WTC11 (cell line): ENCODE measurements at regions not wholly inside any gene's neighbourhood (a gene's known extent, or its start where the extent isn't known, plus 50 kb on each side); places are given as distances from the start of the nearest gene placed in this dataset.

Source experiments
- ATAC-seq: fragments of 200-7000 bp; cut with Tn5 transposase; 2 replicates; pipeline ENCODE4 v1.10.0; 2021; ENCODE audit warnings: mild to moderate bottlenecking, moderate library complexity
- CTCF ChIA-PET: fragments of 300-600 bp; sonication (Branson Sonifier 250); formaldehyde crosslinking; loops from one replicate; lab custom pipeline; 2021; ENCODE audit warnings: antibody characterized with exemption; lab: Charles Lee
- POLR2A ChIA-PET: fragments of 350-600 bp; sonication (Branson Sonifier 250); formaldehyde crosslinking; loops from one replicate; lab custom pipeline; 2021; ENCODE audit warnings: antibody characterized with exemption; lab: Charles Lee
- DNase-seq: peaks from one replicate; pipeline ENCODE4 v3.0.0; 2021; ENCODE audit warnings: low spot score
- H3K27ac Mint-ChIP-seq: 2 replicates; pipeline ENCODE4 v1.8.0; 2021; ENCODE audit warnings: mixed read lengths
- H3K27me3 Mint-ChIP-seq: 2 replicates; pipeline ENCODE4 v1.8.0; 2021; ENCODE audit warnings: low read depth, mild to moderate bottlenecking, moderate library complexity, mixed read lengths
- H3K36me3 Mint-ChIP-seq: 2 replicates; pipeline ENCODE4 v1.8.0; 2021; ENCODE audit warnings: mixed read lengths
- H3K4me1 Mint-ChIP-seq: 2 replicates; pipeline ENCODE4 v1.8.0; 2022; ENCODE audit warnings: mixed read lengths
- H3K4me3 Mint-ChIP-seq: 2 replicates; pipeline ENCODE4 v1.8.0; 2021; ENCODE audit warnings: mild to moderate bottlenecking, moderate library complexity, mixed read lengths
- H3K9me3 Mint-ChIP-seq: 2 replicates; pipeline ENCODE4 v1.8.0; 2021; ENCODE audit warnings: mixed read lengths
- CREM ChIP-seq: sonication (generic); formaldehyde crosslinking; IDR thresholded peaks from 2 replicates; pipeline ENCODE4 v1.8.1; 2022; ENCODE audit warnings: mild to moderate bottlenecking, missing genetic modification reagents, moderate library complexity
- EMX1 ChIP-seq: fragments of 250-450 bp; sonication (Bioruptor Pico); IDR thresholded peaks from 2 replicates; pipeline ENCODE4 v1.8.0; 2021; ENCODE audit warnings: mild to moderate bottlenecking
- ESRRA ChIP-seq: sonication (generic); formaldehyde crosslinking; IDR thresholded peaks from 2 replicates; pipeline ENCODE4 v1.8.1; 2022; ENCODE audit warnings: mild to moderate bottlenecking, missing genetic modification reagents, borderline replicate concordance
- FOXK1 ChIP-seq: sonication (generic); formaldehyde crosslinking; IDR thresholded peaks from 2 replicates; pipeline ENCODE4 v1.8.0; 2022; ENCODE audit warnings: mild to moderate bottlenecking, moderate library complexity, missing genetic modification reagents
- GTF2I ChIP-seq: fragments of 250-450 bp; sonication (Bioruptor Pico); conservative IDR thresholded peaks from 2 replicates; pipeline ENCODE4 v1.4.0; 2021; ENCODE audit warnings: mild to moderate bottlenecking
- HMGA2 ChIP-seq: fragments of 250-450 bp; sonication (Bioruptor Pico); IDR thresholded peaks from 2 replicates; pipeline ENCODE4 v1.4.0; 2021; ENCODE audit warnings: mild to moderate bottlenecking, moderate library complexity
- IRF2 ChIP-seq: sonication (generic); formaldehyde crosslinking; IDR thresholded peaks from 2 replicates; pipeline ENCODE4 v1.8.0; 2022; ENCODE audit warnings: low read depth, missing genetic modification reagents, borderline replicate concordance
- NFE2L1 ChIP-seq: sonication (generic); formaldehyde crosslinking; IDR thresholded peaks from 2 replicates; pipeline ENCODE4 v1.8.1; 2023; ENCODE audit warnings: missing genetic modification reagents
- NR2C2 ChIP-seq: sonication (generic); formaldehyde crosslinking; IDR thresholded peaks from 2 replicates; pipeline ENCODE4 v1.8.0; 2022; ENCODE audit warnings: mild to moderate bottlenecking, missing genetic modification reagents
- NR3C1 ChIP-seq: sonication (generic); formaldehyde crosslinking; conservative IDR thresholded peaks from 2 replicates; pipeline ENCODE4 v1.8.1; 2023; ENCODE audit warnings: low read depth, mild to moderate bottlenecking, missing genetic modification reagents
- RELA ChIP-seq: sonication (generic); formaldehyde crosslinking; IDR thresholded peaks from 2 replicates; pipeline ENCODE4 v1.8.1; 2022; ENCODE audit warnings: missing genetic modification reagents, mild to moderate bottlenecking, borderline replicate concordance
- ZNF396 ChIP-seq: fragments of 250-450 bp; sonication (Bioruptor Pico); IDR thresholded peaks from 2 replicates; pipeline ENCODE4 v1.8.0; 2021; ENCODE audit warnings: mild to moderate bottlenecking, moderate library complexity, borderline replicate concordance
- ZNF416 ChIP-seq: fragments of 250-450 bp; sonication (Bioruptor Pico); IDR thresholded peaks from 2 replicates; pipeline ENCODE4 v1.9.0; 2021; ENCODE audit warnings: mild to moderate bottlenecking, inconsistent platforms
- TF ChIP-seq, protein P1 (sequence below): sonication (generic); formaldehyde crosslinking; IDR thresholded peaks from 2 replicates; pipeline ENCODE4 v1.8.0; 2022; ENCODE audit warnings: mild to moderate bottlenecking, missing genetic modification reagents
- TF ChIP-seq, protein P2 (sequence below): sonication (generic); formaldehyde crosslinking; IDR thresholded peaks from 2 replicates; pipeline ENCODE4 v1.8.1; 2023; ENCODE audit warnings: mild to moderate bottlenecking, missing genetic modification reagents
- TF ChIP-seq, protein P3 (sequence below): sonication (generic); formaldehyde crosslinking; IDR thresholded peaks from 2 replicates; pipeline ENCODE4 v1.8.0; 2022; ENCODE audit warnings: mild to moderate bottlenecking, missing genetic modification reagents
- TF ChIP-seq, protein P4 (sequence below): sonication (generic); formaldehyde crosslinking; IDR thresholded peaks from 2 replicates; pipeline ENCODE4 v1.8.1; 2022; ENCODE audit warnings: missing genetic modification reagents, borderline replicate concordance
- TF ChIP-seq, protein P5 (sequence below): fragments of 250-450 bp; sonication (Bioruptor Pico); IDR thresholded peaks from 2 replicates; pipeline ENCODE4 v1.9.0; 2021; ENCODE audit warnings: mild to moderate bottlenecking, borderline replicate concordance
- TF ChIP-seq, protein P6 (sequence below): fragments of 250-450 bp; sonication (Bioruptor Pico); IDR thresholded peaks from 2 replicates; pipeline ENCODE4 v1.9.0; 2021; ENCODE audit warnings: mild to moderate bottlenecking

DNA sequence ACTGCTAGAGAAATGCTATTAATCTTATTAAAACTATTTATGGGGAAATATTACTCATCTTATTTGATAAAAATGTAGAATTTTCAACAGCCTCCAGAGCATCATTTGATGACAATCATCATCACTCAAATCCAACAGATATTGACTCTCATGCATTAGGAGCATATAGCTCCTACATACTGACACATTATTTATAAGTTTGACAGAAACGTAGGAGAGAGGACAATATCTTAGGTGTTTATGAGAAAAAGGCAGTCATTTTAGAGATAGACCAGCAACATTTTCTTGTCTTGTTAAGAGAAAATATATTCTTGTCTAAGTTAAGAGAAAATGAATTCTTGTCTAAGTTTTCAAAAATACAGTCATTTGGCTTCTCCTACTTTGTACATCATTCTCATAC, 2550.2 kb downstream of the PCDH7 start:
- no peak overlapping the region for H3K27ac Mint-ChIP-seq
- ChIA-PET POLR2A (no interaction called here), CTCF (no interaction called here)
- no peak overlapping the region for H3K4me3 Mint-ChIP-seq
- ATAC-seq (no peak), DNase-seq (no peak)
- H3K36me3 Mint-ChIP-seq: no peaks in the 10 kb centered on the region
- TF ChIP-seq CREM (CRISPR knock-in tag) (no peak), EMX1 (CRISPR knock-in tag) (no peak), NR2C2 (CRISPR knock-in tag) (no peak), HMGA2 (no peak)
- TF ChIP-seq, protein P1, sequence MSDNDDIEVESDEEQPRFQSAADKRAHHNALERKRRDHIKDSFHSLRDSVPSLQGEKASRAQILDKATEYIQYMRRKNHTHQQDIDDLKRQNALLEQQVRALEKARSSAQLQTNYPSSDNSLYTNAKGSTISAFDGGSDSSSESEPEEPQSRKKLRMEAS (CRISPR knock-in tag): no peak
- TF ChIP-seq, protein P2, sequence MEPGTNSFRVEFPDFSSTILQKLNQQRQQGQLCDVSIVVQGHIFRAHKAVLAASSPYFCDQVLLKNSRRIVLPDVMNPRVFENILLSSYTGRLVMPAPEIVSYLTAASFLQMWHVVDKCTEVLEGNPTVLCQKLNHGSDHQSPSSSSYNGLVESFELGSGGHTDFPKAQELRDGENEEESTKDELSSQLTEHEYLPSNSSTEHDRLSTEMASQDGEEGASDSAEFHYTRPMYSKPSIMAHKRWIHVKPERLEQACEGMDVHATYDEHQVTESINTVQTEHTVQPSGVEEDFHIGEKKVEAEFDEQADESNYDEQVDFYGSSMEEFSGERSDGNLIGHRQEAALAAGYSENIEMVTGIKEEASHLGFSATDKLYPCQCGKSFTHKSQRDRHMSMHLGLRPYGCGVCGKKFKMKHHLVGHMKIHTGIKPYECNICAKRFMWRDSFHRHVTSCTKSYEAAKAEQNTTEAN (CRISPR knock-in tag): no peak
- H3K27me3 Mint-ChIP-seq: no peaks in the 10 kb centered on the region
- no peaks in the 10 kb centered on the region for H3K9me3 Mint-ChIP-seq
- no peaks in the 10 kb centered on the region for H3K4me1 Mint-ChIP-seq

DNA sequence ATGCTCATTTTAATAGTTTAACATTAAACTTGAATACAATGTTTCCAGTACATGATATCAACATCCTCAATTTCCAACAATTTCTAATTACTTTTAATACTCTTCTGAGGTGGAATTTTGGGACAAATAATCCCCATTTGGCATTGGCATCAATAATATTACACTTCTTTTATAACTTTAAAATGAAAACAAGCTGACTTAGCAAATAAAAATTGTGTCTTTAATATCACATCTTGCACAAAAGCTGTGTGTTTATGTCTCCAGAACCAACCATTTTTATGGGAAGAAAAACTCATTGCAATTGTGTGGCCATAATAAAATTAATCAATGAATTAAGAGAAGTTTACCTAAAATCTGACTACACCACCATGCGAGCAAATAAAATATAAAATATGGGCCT, 2552.6 kb downstream of the PCDH7 start:
- H3K4me1 Mint-ChIP-seq: no peaks in the 10 kb centered on the region
- ChIA-PET CTCF (no interaction called here), POLR2A (no interaction called here)
- H3K4me3 Mint-ChIP-seq: no peak overlapping the region
- TF ChIP-seq GTF2I (CRISPR knock-in tag): no peak
- TF ChIP-seq ZNF396 (CRISPR knock-in tag): no peak
- TF ChIP-seq, protein P3, sequence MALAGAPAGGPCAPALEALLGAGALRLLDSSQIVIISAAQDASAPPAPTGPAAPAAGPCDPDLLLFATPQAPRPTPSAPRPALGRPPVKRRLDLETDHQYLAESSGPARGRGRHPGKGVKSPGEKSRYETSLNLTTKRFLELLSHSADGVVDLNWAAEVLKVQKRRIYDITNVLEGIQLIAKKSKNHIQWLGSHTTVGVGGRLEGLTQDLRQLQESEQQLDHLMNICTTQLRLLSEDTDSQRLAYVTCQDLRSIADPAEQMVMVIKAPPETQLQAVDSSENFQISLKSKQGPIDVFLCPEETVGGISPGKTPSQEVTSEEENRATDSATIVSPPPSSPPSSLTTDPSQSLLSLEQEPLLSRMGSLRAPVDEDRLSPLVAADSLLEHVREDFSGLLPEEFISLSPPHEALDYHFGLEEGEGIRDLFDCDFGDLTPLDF (CRISPR knock-in tag): no peak
- no peak for TF ChIP-seq NR3C1 (CRISPR knock-in tag)
- no peak for DNase-seq
- no peaks in the 10 kb centered on the region for H3K9me3 Mint-ChIP-seq
- no peak overlapping the region for H3K27ac Mint-ChIP-seq
- ATAC-seq: no peak
- H3K36me3 Mint-ChIP-seq: no peaks in the 10 kb centered on the region
- H3K27me3 Mint-ChIP-seq: no peaks in the 10 kb centered on the region

DNA sequence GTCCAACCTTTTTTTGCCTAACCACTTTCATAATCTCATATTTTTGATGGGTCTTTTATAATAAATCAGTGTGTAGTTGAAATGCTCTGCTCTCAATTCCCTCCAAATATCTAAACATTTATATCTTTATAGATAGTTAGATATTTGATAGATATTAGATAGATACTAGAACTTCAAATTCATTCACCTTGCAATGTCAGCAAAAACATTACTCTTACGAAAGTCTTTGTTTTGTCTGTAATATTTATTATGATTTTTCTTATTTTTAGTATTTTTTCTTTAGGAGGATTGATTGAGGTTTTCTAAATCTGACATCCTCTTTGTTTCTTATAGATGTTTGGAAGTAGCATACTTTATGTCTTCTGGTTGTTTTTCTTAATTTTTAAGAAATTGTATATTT, 2563.6 kb downstream of the PCDH7 start:
- Mint-ChIP-seq H3K27me3 (no peaks in the 10 kb centered on the region), H3K4me3 (no peak overlapping the region), H3K9me3 (peaks cover 5% of the 10 kb centered on the region), H3K4me1 (no peaks in the 10 kb centered on the region), H3K27ac (no peak overlapping the region), H3K36me3 (no peaks in the 10 kb centered on the region)
- POLR2A ChIA-PET: no interaction called here
- CTCF ChIA-PET: no interaction called here
- DNase-seq: no peak
- no peak for ATAC-seq
- TF ChIP-seq IRF2 (no peak), NFE2L1 (CRISPR knock-in tag) (no peak), ZNF416 (CRISPR knock-in tag) (no peak), RELA (CRISPR knock-in tag) (no peak), FOXK1 (CRISPR knock-in tag) (no peak), ESRRA (CRISPR knock-in tag) (no peak)
- TF ChIP-seq, protein P4, sequence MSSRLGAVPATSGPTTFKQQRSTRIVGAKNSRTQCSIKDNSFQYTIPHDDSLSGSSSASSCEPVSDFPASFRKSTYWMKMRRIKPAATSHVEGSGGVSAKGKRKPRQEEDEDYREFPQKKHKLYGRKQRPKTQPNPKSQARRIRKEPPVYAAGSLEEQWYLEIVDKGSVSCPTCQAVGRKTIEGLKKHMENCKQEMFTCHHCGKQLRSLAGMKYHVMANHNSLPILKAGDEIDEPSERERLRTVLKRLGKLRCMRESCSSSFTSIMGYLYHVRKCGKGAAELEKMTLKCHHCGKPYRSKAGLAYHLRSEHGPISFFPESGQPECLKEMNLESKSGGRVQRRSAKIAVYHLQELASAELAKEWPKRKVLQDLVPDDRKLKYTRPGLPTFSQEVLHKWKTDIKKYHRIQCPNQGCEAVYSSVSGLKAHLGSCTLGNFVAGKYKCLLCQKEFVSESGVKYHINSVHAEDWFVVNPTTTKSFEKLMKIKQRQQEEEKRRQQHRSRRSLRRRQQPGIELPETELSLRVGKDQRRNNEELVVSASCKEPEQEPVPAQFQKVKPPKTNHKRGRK (CRISPR knock-in tag): no peak
- TF ChIP-seq, protein P3 (CRISPR knock-in tag): no peak
- TF ChIP-seq, protein P5, sequence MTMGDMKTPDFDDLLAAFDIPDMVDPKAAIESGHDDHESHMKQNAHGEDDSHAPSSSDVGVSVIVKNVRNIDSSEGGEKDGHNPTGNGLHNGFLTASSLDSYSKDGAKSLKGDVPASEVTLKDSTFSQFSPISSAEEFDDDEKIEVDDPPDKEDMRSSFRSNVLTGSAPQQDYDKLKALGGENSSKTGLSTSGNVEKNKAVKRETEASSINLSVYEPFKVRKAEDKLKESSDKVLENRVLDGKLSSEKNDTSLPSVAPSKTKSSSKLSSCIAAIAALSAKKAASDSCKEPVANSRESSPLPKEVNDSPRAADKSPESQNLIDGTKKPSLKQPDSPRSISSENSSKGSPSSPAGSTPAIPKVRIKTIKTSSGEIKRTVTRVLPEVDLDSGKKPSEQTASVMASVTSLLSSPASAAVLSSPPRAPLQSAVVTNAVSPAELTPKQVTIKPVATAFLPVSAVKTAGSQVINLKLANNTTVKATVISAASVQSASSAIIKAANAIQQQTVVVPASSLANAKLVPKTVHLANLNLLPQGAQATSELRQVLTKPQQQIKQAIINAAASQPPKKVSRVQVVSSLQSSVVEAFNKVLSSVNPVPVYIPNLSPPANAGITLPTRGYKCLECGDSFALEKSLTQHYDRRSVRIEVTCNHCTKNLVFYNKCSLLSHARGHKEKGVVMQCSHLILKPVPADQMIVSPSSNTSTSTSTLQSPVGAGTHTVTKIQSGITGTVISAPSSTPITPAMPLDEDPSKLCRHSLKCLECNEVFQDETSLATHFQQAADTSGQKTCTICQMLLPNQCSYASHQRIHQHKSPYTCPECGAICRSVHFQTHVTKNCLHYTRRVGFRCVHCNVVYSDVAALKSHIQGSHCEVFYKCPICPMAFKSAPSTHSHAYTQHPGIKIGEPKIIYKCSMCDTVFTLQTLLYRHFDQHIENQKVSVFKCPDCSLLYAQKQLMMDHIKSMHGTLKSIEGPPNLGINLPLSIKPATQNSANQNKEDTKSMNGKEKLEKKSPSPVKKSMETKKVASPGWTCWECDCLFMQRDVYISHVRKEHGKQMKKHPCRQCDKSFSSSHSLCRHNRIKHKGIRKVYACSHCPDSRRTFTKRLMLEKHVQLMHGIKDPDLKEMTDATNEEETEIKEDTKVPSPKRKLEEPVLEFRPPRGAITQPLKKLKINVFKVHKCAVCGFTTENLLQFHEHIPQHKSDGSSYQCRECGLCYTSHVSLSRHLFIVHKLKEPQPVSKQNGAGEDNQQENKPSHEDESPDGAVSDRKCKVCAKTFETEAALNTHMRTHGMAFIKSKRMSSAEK: no peak
- TF ChIP-seq, protein P6, sequence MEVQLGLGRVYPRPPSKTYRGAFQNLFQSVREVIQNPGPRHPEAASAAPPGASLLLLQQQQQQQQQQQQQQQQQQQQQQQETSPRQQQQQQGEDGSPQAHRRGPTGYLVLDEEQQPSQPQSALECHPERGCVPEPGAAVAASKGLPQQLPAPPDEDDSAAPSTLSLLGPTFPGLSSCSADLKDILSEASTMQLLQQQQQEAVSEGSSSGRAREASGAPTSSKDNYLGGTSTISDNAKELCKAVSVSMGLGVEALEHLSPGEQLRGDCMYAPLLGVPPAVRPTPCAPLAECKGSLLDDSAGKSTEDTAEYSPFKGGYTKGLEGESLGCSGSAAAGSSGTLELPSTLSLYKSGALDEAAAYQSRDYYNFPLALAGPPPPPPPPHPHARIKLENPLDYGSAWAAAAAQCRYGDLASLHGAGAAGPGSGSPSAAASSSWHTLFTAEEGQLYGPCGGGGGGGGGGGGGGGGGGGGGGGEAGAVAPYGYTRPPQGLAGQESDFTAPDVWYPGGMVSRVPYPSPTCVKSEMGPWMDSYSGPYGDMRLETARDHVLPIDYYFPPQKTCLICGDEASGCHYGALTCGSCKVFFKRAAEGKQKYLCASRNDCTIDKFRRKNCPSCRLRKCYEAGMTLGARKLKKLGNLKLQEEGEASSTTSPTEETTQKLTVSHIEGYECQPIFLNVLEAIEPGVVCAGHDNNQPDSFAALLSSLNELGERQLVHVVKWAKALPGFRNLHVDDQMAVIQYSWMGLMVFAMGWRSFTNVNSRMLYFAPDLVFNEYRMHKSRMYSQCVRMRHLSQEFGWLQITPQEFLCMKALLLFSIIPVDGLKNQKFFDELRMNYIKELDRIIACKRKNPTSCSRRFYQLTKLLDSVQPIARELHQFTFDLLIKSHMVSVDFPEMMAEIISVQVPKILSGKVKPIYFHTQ (CRISPR knock-in tag): no peak
